ENCODE measurements at regions not wholly inside any gene's neighbourhood (a gene's known extent, or its start where the extent isn't known, plus 50 kb on each side); places are given as distances from the start of the nearest gene placed in this dataset.

DNA sequence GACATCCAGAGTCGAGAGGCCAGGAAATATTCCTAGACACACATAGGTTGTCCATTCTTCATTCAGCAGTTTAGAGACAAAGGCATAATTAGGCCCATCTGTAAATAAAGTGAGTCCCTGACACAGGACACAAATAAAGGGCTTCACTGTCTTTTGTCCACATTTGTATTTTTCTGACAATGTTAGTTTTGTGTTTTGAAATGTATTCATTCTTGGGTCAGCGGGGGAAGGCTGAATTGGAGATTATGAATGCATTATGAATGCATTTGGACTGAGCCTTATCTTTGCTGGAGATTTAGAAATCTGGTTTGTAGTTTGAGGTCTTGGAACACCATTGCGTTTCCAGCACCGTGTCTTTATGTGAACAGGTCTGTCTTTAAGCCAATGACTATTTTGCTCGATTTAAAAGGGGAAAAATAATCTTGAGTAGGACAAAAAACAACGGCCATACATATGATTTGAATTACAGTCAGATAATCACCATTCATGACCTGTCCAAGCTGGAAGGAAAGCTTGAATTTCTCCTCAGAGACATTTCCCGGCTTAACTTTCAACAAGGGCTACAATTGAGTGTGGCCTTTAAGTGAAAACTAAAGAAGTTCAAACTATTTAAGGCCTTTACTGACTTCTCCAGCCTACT lies 334.8 kb downstream of the WDR11 start:
- Histone ChIP-seq H3K9ac (ENCODE audit: extremely low read depth, low read length, poor library complexity, severe bottlenecking) (no peak overlapping the region), H3K27ac (ENCODE audit: low read depth, low read length) (no peak overlapping the region), H3K9me3 (ENCODE audit: control insufficient read depth, low read length) (no peaks in the 10 kb centered on the region), H3K36me3 (ENCODE audit: control insufficient read depth, insufficient read depth, low read length) (no peaks in the 10 kb centered on the region), H3K4me1 (ENCODE audit: control insufficient read depth, insufficient read depth, low read length) (peaks cover 16% of the 10 kb centered on the region), H3K27me3 (ENCODE audit: control insufficient read depth, insufficient read depth, low read length, poor library complexity, severe bottlenecking) (peaks cover 27% of the 10 kb centered on the region), H3K4me3 (ENCODE audit: low read length) (no peak overlapping the region)
- DNase-seq, result no peak
- Mint-ChIP-seq H3K27me3 (ENCODE audit: insufficient read depth) (peaks cover 13% of the 10 kb centered on the region), H3K9me3 (no peaks in the 10 kb centered on the region), H3K36me3 (ENCODE audit: low read depth) (no peaks in the 10 kb centered on the region), H3K4me1 (peaks cover 48% of the 10 kb centered on the region), H3K4me3 (no peak overlapping the region), H3K27ac (no peak overlapping the region)
- 95 to 98% methylated on average over 7 of the region's 7 CpGs for WGBS, 2 experiments (ENCODE audit: insufficient coverage in 1 of 2, insufficient read length in 1 of 2)
- TF ChIP-seq, protein P1, sequence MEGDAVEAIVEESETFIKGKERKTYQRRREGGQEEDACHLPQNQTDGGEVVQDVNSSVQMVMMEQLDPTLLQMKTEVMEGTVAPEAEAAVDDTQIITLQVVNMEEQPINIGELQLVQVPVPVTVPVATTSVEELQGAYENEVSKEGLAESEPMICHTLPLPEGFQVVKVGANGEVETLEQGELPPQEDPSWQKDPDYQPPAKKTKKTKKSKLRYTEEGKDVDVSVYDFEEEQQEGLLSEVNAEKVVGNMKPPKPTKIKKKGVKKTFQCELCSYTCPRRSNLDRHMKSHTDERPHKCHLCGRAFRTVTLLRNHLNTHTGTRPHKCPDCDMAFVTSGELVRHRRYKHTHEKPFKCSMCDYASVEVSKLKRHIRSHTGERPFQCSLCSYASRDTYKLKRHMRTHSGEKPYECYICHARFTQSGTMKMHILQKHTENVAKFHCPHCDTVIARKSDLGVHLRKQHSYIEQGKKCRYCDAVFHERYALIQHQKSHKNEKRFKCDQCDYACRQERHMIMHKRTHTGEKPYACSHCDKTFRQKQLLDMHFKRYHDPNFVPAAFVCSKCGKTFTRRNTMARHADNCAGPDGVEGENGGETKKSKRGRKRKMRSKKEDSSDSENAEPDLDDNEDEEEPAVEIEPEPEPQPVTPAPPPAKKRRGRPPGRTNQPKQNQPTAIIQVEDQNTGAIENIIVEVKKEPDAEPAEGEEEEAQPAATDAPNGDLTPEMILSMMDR (conservative IDR thresholded peaks at IDR 0.05), result no peak

GRCh38 chr10:121187391-121187790 lies 336.2 kb downstream of the WDR11 start:
- peak; percentile 67 for DNase-seq
- H3K9ac ChIP-seq (ENCODE audit: extremely low read depth, low read length, poor library complexity, severe bottlenecking), result no peak overlapping the region
- Mint-ChIP-seq H3K4me3 (no peak overlapping the region), H3K36me3 (ENCODE audit: low read depth) (no peaks in the 10 kb centered on the region), H3K27ac (peak overlapping the region; percentile 83), H3K4me1 (peaks cover 48% of the 10 kb centered on the region), H3K27me3 (ENCODE audit: insufficient read depth) (peaks cover 16% of the 10 kb centered on the region), H3K9me3 (no peaks in the 10 kb centered on the region)
- TF ChIP-seq, protein P1 (conservative IDR thresholded peaks at IDR 0.05), result no peak
- H3K27ac ChIP-seq (ENCODE audit: low read depth, low read length), result no peak overlapping the region
- H3K36me3 ChIP-seq (ENCODE audit: control insufficient read depth, insufficient read depth, low read length), result no peaks in the 10 kb centered on the region
- H3K4me1 ChIP-seq (ENCODE audit: control insufficient read depth, insufficient read depth, low read length), result peaks cover 16% of the 10 kb centered on the region
- H3K9me3 ChIP-seq (ENCODE audit: control insufficient read depth, low read length), result no peaks in the 10 kb centered on the region
- peaks cover 27% of the 10 kb centered on the region for H3K27me3 ChIP-seq (ENCODE audit: control insufficient read depth, insufficient read depth, low read length, poor library complexity, severe bottlenecking)
- peak overlapping the region; percentile 32 for H3K4me3 ChIP-seq (ENCODE audit: low read length)

GRCh38 chr10:121188005-121188404 lies 336.8 kb downstream of the WDR11 start:
- Histone ChIP-seq H3K4me1 (ENCODE audit: control insufficient read depth, insufficient read depth, low read length) (peaks cover 16% of the 10 kb centered on the region), H3K9ac (ENCODE audit: extremely low read depth, low read length, poor library complexity, severe bottlenecking) (no peak overlapping the region), H3K27me3 (ENCODE audit: control insufficient read depth, insufficient read depth, low read length, poor library complexity, severe bottlenecking) (peaks cover 27% of the 10 kb centered on the region), H3K27ac (ENCODE audit: low read depth, low read length) (no peak overlapping the region), H3K9me3 (ENCODE audit: control insufficient read depth, low read length) (no peaks in the 10 kb centered on the region), H3K4me3 (ENCODE audit: low read length) (peak overlapping the region; percentile 32), H3K36me3 (ENCODE audit: control insufficient read depth, insufficient read depth, low read length) (no peaks in the 10 kb centered on the region)
- H3K4me1 Mint-ChIP-seq, result peaks cover 48% of the 10 kb centered on the region
- H3K9me3 Mint-ChIP-seq, result no peaks in the 10 kb centered on the region
- H3K27me3 Mint-ChIP-seq (ENCODE audit: insufficient read depth), result peaks cover 16% of the 10 kb centered on the region
- WGBS, 2 experiments (ENCODE audit: insufficient coverage in 1 of 2, insufficient read length in 1 of 2), result 47 to 79% methylated on average over 3 to 6 of the region's 6 CpGs
- H3K27ac Mint-ChIP-seq, result peak overlapping the region; percentile 83
- DNase-seq, result no peak
- H3K36me3 Mint-ChIP-seq (ENCODE audit: low read depth), result no peaks in the 10 kb centered on the region
- TF ChIP-seq, protein P1 (conservative IDR thresholded peaks at IDR 0.05), result peak; percentile 40
- H3K4me3 Mint-ChIP-seq, result no peak overlapping the region
